Head of caudate nucleus (tissue), 42 donors: ENCODE measurements at regions not wholly inside any gene's neighbourhood (a gene's known extent, or its start where the extent isn't known, plus 50 kb on each side); places are given as distances from the start of the nearest gene placed in this dataset.
A peak's percentile ranks its signal among the peaks of the same experiment; 100 is the strongest.
"Not testable (repeated sequence)": the region's sequence is repeated elsewhere in the genome, so short reads cannot be mapped to it uniquely, and the experiment has no call there.

Experiments used
- DNase-seq, 42 donors: peaks; one replicate each; pipeline versions ENCODE4 v3.0.0 to v3.0.0-alpha.2; 2020 to 2021; ENCODE audit warnings: mixed read lengths in 7 of 42
- intact Hi-C: fragments of 100-400 bp; cut with DNase I; formaldehyde crosslinking; loops from one replicate; pipeline ENCODE4 v1.15.0; 2022

DNA sequence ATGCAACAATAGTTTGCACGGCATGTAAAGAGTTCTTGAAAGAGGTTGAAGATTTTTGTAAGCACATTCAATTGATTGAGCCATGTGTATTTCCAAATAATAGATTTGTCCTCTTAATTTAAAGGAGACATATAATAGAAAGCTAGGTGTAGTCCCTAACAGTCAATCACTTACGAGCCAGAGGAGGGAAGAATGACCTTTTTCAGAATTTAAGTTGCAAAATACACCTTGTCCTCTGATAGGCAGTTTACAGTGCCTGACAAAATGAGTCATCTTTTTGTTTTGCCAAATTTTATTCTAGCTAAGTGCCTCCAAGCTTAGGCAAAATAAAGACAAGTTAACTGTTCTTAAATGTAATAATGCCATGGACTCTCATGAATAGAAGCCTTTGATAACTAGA lies 88.3 kb upstream of the GOLGA6L4 start:
- intact Hi-C loops, DNase-seq: not testable (repeated sequence)

DNA sequence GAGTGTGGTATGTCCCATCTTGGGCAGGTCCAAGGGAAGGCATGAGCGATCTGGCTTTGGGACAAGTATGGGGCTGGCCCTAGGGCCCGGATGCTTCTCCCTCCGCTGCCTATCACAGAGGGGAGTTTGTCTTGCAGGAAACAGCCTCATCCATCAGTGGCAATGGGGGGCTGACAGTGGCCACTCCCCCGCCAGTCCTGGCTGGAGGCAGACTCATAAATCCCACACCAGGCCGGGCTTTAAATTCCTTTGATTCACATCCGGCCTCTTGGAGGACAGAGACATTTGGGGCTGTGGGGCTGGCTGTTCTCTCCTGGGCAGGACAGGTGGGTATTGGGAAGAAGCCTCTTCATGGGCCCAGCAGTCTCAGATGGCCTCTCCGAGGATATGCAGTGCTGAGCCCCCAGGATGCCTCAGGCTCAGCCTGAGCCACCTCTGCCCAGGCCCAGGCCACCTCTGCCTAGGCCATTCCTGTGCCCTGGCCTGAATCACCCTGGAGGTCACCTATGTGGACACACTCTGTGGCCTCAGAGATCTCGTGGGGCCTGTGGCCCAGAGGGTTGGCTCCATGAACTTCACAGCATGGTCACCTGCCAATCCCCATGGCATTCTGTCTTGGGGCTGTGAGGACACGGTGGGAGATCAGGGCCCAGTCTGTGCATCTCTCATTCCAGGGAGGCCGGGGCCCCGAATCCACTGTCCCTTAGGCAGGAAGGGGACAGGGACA lies 84.2 kb upstream of the GOLGA6L4 start:
- intact Hi-C loops: no loop called here
- no peak for DNase-seq

DNA sequence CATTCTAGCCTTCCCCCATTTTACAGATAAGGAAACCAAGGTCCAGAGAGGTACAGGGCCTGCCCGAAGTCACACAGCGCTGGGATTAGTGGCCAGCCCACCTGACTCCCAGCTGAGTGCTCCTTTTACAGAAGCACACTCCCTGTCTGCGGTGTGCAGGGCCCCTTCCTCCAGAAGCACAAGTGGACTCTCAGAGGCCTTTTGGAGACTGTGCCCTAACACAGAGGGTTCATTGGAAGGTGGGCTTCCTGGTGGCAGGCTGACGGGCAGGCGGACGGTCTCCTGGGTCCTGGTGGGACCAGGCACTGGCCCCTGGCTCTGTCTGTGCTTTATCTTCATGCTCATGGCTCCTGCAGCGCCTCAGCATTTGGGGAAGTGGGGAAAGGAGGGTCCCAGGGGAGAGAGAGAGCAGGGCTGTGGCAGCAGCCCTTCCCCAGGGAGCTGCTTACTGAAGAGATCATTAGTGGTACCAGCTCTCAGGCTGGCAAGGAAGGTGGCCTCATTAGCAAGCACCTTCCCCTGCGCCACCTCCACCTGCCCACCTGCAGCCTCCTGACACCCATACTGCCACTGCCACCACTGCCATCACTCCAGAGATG lies 83.1 kb upstream of the GOLGA6L4 start:
- DNase-seq: not testable (repeated sequence)

DNA sequence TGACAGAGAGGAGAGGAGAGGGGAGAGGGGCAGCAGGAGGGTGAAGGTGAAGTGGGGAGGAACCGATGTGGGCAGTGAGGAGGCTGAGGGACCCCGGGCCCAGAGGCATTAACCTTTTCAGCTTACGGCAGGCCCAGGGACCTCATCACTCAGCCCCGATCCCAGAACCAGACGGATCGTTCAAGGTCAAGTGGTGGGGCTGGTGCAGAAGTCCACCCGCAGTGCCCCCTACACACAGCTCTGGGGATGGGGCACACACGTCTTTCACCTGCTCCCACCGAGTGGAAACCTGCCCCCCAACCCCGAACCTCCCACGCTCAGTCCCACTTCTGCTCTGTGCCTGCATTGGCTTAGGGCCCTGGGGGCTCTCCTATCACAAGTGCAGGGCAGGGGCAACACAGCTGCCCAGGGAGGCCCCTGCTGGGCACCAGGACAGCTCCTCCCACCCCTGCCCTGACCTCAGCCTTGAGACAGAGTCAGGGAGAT lies 81.9 kb upstream of the GOLGA6L4 start:
- intact Hi-C loops, DNase-seq: not testable (repeated sequence)

More for the DNA sequence above, 83.1 kb upstream of the GOLGA6L4 start:
- intact Hi-C loops: not testable (repeated sequence)

DNA sequence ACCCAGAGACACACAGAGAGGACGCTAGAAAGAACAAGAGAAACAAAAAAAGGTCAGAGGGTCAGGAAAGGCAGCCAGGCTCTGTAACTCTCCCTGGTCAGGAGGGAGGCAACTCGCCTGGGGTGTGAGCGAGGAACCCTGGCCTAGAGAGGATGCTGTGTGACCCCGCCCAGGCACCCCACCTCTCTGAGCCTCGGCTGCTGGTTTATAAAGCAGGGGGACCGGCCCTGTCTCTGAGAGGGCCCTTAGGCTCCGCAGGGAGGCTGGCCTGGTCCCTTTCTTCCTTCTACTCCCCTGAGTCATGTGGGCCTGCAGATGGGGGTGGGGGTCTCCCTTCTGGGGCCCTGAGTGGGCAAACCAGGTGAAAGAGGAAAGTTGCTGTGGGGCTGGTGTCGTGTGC lies 81.3 kb upstream of the GOLGA6L4 start:
- DNase-seq: not testable (repeated sequence)

DNA sequence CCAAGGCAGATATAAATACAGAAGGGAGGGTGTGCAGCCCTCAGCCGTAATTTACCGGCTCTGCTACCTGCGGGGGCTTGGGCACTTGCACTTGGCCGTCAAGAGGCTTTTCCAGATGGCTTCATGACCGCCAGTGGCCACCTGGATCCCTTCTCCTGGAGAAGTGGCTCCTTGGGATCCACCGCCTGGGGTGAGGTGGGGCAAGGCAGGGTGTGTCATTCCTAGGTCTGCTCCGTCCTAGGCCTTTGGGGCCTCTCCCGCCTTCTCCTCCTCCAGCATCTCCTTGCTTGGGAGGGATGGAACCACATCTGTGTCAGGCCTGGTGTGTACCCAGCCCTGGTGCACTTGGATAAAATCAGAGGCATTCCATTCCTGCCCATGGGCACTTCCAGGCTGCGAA lies 80.8 kb upstream of the GOLGA6L4 start:
- DNase-seq, intact Hi-C loops: not testable (repeated sequence)

More for the DNA sequence above, 81.3 kb upstream of the GOLGA6L4 start:
- intact Hi-C loops: not testable (repeated sequence)

DNA sequence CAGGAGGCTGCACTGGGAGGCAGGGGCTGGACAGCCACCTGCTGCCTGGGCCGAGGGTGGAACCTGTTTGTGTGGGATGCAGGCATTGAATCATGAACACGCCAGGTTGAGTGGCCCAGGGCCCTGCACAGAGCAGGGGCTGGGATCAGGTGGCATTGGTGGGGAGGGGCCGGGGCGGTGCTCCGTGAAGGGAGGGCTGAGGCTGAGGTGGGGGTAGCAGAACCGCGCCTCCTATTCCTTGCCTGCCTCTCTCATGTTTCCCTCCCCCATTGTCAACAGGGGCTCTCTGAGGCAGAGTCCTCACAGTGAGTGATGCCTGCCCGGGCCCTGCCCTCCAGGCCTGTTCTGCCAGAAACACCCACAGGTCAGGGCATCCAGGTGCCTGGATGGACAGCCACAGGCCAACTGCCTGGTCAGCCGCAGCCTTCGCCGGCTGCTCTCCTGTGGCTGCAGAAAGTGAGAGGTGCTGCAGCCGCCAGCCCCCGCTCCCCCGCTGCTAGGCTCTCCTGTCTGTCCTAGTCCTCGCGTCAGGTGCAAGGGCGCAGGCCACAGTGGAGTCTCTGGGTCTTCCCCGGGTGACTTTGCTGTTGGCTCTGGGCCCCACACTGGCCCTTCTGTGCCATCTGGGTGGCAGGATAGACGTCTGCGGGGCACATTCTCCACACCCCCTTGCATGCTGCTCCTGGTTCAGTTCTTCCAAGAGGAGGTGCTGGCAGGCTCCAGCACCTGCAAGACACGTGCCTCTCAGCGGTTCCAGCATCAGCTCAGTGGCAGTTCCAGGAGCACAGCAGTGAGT lies 79.6 kb upstream of the GOLGA6L4 start:
- intact Hi-C loops, DNase-seq: not testable (repeated sequence)

DNA sequence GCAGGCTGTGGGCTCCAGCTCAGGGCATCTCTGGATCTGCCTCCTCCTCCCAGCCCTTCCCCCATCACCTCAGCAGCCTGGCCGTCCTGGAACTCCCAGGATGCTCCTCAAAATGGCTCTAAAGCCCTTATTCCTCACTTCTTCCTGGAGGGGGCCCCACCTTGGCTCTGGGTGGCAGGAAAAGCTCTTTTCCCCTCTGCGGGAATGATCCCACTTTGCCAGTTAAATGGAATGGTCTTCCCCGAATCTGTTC lies 79.1 kb upstream of the GOLGA6L4 start:
- DNase-seq, intact Hi-C loops: not testable (repeated sequence)

DNA sequence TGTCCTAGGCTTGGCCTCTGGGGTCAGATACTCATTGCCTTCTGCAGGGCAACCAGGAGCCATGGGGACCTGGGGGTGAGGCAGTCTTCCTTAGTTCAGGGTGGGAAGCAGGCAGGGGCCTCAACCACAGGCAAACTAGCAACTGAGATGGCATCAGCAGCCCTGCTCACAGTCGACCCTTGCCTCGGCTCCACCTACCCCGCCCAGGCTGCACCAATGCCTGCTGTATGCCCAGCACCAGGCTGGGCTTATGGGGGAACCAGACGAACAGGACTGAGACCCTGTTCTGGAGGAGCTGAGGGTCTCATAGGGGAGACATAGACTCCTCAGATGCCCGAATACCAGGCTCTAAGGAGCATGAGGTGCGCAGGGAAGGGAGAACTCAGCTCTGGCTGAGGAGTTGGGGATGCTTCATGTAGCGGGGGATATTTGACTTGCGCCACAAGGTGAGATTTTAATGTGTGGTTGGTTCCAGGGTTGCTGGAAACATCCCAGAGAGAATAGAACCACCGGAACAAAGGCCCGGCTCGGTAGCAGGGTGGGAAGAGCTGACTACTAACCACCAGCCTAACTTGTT lies 78.4 kb upstream of the GOLGA6L4 start:
- DNase-seq, intact Hi-C loops: not testable (repeated sequence)

DNA sequence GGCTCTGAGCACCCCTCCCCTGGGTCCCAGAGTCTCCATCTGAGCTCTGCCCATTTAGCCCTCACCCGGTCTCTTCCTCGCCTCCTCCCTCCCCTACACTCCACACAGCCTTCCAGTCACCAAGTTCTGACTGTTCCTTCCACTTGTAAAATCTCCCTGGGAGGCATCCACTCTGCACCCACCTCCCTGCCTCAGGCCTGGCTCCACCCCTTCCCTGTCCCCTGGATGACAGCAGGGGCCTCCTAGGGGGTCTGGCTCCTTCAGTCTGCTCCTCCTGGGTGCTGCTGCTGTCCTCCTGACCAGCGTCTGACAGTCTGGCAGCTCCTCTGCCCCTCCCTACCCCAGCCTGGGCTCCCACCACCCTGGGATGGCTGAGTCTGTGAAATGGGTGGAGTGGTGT lies 77.7 kb upstream of the GOLGA6L4 start:
- DNase-seq, intact Hi-C loops: not testable (repeated sequence)

DNA sequence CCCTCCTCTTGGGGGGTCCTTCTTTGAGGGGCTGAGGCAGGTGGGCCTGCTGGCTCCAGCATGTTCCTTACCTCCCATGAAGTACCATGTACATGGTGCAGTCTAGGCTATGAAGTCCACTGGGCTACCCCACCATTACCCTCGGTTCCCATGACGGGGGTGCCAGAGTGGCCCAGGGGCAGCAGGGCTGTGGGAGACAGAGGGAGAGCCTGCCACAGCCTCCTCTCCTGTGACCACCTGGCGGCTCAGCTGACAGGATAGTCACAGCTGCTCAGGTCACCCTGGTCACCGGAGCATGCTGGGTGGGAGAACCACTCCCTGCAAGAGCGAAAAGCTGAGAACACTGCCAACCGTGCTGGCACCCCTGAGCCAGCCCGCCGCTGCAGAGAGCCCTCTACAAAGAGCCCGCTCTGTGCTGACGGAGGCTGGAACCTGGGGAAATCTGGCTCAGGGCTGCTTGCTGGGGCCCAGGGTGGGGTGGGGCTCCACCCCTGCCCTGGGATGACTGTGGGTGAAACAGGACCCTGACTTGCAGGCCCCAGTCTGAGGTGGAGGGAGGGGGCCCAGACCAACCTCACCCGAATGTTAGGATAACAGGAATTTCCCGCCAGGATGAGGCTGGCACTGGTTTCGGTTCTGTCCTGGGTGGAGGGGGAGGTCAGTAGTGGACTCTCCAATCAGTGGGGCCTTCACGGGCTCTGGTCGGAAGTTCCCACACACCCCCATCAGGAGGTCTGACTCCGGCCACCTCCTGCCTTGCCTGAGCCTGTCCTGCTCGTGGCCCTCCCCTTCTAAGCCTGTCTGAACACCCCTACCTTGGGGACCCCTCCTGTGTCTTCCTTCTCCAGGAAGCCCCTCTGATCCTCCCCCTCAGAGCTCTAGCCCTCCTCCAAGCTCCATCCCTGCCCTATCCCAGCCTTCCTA lies 76.0 kb upstream of the GOLGA6L4 start:
- intact Hi-C loops, DNase-seq: not testable (repeated sequence)

DNA sequence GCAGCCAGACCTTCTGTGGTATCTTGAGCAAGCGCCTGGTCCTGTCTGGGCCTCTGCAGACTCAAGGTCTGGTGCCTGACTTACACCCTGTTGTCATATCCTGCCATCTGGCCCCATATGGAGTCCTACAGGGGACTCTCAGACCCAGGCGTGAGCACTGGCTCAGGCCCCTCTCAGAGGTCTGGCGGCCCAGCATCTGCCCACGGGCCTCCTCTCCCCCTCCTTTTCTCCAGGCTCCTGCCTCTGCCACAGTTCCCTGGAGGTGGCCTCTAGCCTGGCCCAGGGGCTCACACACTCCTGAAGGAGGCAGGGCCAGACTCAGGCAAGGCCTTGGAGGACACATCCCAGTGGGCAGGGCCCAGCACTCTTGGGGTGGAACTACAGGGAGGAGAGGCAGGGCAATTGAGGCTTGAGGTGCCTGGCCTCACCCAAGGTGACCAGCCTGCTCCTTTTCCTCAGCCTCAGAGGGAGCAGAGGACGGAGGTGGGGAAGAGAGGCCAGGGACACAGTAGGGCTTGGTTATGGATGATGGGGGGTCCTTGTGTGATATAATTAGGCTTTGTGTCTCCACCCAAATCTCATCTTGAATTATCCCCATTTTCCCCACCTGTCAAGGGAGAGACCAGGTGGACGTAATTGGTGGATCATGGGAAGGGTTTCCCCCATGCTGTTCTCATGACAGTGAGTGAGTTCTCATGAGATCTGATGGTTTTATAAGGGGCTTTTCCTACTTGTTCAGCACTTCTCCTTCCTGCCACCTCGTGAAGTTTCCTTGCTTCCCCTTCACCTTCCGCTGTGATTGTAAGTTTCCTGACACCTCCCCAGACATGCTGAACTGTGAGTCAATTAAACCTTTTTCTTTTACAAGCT lies 70.9 kb upstream of the GOLGA6L4 start:
- intact Hi-C loops: not testable (repeated sequence)
- DNase-seq: peak in 2 of 42 donors; percentile 27 to 31

DNA sequence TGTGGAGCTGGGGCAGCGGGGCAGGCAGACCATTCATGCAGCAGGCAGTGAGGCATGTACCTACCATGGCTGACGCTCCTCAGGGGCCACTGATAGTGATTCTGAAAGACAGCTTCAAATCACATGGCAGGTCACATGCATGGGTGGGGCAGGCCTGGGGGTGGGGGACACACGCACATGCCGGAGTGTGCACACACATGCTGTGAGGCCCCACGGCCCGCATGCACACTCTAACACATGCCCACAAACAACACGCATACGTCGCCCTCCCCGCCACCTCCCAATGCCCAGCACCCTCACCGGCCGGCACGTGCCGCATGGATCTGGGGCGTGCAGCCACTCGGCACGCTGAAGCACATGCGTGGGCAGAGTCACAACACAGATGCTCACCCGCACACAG lies 65.5 kb upstream of the GOLGA6L4 start:
- intact Hi-C loops: not testable (repeated sequence)

DNA sequence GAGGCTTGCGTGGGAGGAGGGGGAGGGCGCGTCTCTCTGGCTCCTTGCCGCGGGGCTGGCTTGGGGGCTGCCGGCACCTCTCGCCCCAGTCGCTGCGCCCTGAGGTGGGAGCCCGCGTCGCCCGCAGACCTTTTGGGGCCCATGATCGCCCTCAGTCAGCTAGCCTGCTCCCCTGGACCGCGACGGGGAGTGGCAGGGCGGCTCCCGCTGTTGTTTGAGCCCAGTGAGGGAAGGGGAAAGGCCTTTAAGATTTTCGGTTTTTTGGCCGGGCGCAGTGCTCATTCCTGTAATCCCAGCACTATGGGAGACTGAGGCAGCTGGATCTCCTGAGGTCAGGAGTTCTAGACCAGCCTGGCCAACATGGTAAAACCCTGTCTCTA lies 62.4 kb upstream of the GOLGA6L4 start:
- intact Hi-C loops: not testable (repeated sequence)

More for the DNA sequence above, 65.5 kb upstream of the GOLGA6L4 start:
- DNase-seq: not testable (repeated sequence)

More for the DNA sequence above, 62.4 kb upstream of the GOLGA6L4 start:
- peak in 6 of 42 donors; percentile 5 to 38 (median 20) for DNase-seq
